HG02642 (cell line): ENCODE measurements at regions not wholly inside any gene's neighbourhood (a gene's known extent, or its start where the extent isn't known, plus 50 kb on each side); places are given as distances from the start of the nearest gene placed in this dataset.

Experiments
- ATAC-seq: cut with Tn5 transposase; IDR thresholded peaks from one replicate; pipeline ENCODE4 v1.9.1; 2021; ENCODE audit warnings: mild to moderate bottlenecking; ENCODE audit not compliant: unreplicated experiment, poor library complexity

- ATAC-seq, result no peak
Observed at GRCh38 chr15:77824361-77825251, 191.9 kb upstream of the LINGO1 start.

GRCh38 chr15:77823736-77824135 lies 191.0 kb upstream of the LINGO1 start:
- ATAC-seq, result no peak

- no peak for ATAC-seq
Observed at GRCh38 chr15:77822631-77823230, 190.0 kb upstream of the LINGO1 start.

GRCh38 chr15:77821959-77822256 lies 189.2 kb upstream of the LINGO1 start:
- no peak for ATAC-seq

- ATAC-seq, result no peak
Observed at GRCh38 chr15:77821188-77821958, 188.7 kb upstream of the LINGO1 start.

GRCh38 chr15:77819851-77820728 lies 187.4 kb upstream of the LINGO1 start:
- ATAC-seq, result no peak

- ATAC-seq, result no peak
Observed at GRCh38 chr15:77819048-77819850, 186.5 kb upstream of the LINGO1 start.

- no peak for ATAC-seq
Observed at GRCh38 chr15:77818484-77819047, 185.9 kb upstream of the LINGO1 start.

GRCh38 chr15:77817434-77817833 lies 184.7 kb upstream of the LINGO1 start:
- ATAC-seq, result no peak

- no peak for ATAC-seq
Observed at GRCh38 chr15:77816983-77817382, 184.3 kb upstream of the LINGO1 start.

GRCh38 chr15:77815015-77815414 lies 182.3 kb upstream of the LINGO1 start:
- no peak for ATAC-seq

GRCh38 chr15:77812664-77813063 lies 180.0 kb upstream of the LINGO1 start:
- no peak for ATAC-seq

GRCh38 chr15:77811270-77811669 lies 178.6 kb upstream of the LINGO1 start:
- no peak for ATAC-seq

GRCh38 chr15:77810130-77810571 lies 177.4 kb upstream of the LINGO1 start:
- ATAC-seq, result no peak

GRCh38 chr15:77808581-77809177 lies 176.0 kb upstream of the LINGO1 start:
- no peak for ATAC-seq

GRCh38 chr15:77808075-77808474 lies 175.4 kb upstream of the LINGO1 start:
- no peak for ATAC-seq

GRCh38 chr15:77807611-77808010 lies 174.9 kb upstream of the LINGO1 start:
- no peak for ATAC-seq

- ATAC-seq, result no peak
Observed at GRCh38 chr15:77807115-77807514, 174.4 kb upstream of the LINGO1 start.

GRCh38 chr15:77804210-77804609 lies 171.5 kb upstream of the LINGO1 start:
- ATAC-seq, result no peak
